Mammary epithelial cell (primary cell): ENCODE measurements at regions not wholly inside any gene's neighbourhood (a gene's known extent, or its start where the extent isn't known, plus 50 kb on each side); places are given as distances from the start of the nearest gene placed in this dataset.

ENCODE experiments used
- EZH2 ChIP-seq: IDR thresholded peaks from 2 replicates; pipeline ENCODE4 v1.6.1; 2012; ENCODE audit warnings: low read length, inconsistent platforms, borderline replicate concordance
- TF ChIP-seq, protein P1 (sequence below), 2 donors: IDR thresholded peaks in 1 of 2; conservative IDR thresholded peaks in 1 of 2; 2 replicates each; pipeline ENCODE4 v1.5.1; 2011 to 2012; ENCODE audit warnings: inconsistent platforms in 2 of 2, low read length in 2 of 2, mild to moderate bottlenecking in 2 of 2, control low read depth in 1 of 2, low read depth in 1 of 2; ENCODE audit not compliant: insufficient read depth in 1 of 2; ENCODE audit errors: extremely low read depth in 1 of 2

GRCh38 chr2:12286347-12286746 lies 430.4 kb upstream of the TRIB2 start:
- TF ChIP-seq, protein P1, sequence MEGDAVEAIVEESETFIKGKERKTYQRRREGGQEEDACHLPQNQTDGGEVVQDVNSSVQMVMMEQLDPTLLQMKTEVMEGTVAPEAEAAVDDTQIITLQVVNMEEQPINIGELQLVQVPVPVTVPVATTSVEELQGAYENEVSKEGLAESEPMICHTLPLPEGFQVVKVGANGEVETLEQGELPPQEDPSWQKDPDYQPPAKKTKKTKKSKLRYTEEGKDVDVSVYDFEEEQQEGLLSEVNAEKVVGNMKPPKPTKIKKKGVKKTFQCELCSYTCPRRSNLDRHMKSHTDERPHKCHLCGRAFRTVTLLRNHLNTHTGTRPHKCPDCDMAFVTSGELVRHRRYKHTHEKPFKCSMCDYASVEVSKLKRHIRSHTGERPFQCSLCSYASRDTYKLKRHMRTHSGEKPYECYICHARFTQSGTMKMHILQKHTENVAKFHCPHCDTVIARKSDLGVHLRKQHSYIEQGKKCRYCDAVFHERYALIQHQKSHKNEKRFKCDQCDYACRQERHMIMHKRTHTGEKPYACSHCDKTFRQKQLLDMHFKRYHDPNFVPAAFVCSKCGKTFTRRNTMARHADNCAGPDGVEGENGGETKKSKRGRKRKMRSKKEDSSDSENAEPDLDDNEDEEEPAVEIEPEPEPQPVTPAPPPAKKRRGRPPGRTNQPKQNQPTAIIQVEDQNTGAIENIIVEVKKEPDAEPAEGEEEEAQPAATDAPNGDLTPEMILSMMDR (conservative IDR thresholded peaks at IDR 0.05 in 1 of 2, IDR thresholded peaks at IDR 0.05 in 1 of 2; ENCODE audit: extremely low read depth in 1 of 2, insufficient read depth in 1 of 2, low read depth in 1 of 2, low read length in 2 of 2) = no peak
- TF ChIP-seq EZH2 = no peak
